ENCODE measurements at regions not wholly inside any gene's neighbourhood (a gene's known extent, or its start where the extent isn't known, plus 50 kb on each side); places are given as distances from the start of the nearest gene placed in this dataset.

DNA sequence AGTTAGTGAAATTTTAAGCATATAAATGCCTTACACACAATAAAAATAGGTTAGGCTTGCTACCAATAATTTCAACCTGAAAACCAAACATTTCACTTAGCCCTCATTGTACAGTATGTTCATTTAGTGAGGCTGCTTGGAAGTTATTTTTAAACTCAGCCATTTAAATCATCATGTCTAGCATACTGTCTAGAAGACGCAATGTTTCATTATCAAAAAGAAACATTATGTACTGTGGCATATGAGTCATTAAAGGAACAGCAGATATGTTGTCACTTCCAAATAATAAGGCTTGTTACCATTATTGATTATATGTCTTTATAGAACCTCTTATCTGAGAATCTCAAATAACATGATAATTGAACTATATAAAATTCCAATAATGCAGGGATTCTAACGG lies 304.7 kb downstream of the RMST start:
- no peaks in the 10 kb centered on the region for H3K36me3 ChIP-seq (ENCODE audit: control insufficient read depth, insufficient read depth, low read length)
- ChIA-PET CTCF (ENCODE audit: low intra/inter-chr PET ratio) (no interaction called here), POLR2A (no interaction called here)
- FAIRE-seq = no peak
- DNase-seq (ENCODE audit: extremely low read depth in 1 of 4, low spot score in 3 of 4) = no peak
- no peak for TF ChIP-seq ZNF780A (CRISPR knock-in tag; IDR thresholded peaks at IDR 0.05)
- no peak for TF ChIP-seq NFXL1 (CRISPR knock-in tag; IDR thresholded peaks at IDR 0.05)
- TF ChIP-seq ZNF785 (CRISPR knock-in tag; IDR thresholded peaks at IDR 0.05) = no peak
- TF ChIP-seq, protein P1, sequence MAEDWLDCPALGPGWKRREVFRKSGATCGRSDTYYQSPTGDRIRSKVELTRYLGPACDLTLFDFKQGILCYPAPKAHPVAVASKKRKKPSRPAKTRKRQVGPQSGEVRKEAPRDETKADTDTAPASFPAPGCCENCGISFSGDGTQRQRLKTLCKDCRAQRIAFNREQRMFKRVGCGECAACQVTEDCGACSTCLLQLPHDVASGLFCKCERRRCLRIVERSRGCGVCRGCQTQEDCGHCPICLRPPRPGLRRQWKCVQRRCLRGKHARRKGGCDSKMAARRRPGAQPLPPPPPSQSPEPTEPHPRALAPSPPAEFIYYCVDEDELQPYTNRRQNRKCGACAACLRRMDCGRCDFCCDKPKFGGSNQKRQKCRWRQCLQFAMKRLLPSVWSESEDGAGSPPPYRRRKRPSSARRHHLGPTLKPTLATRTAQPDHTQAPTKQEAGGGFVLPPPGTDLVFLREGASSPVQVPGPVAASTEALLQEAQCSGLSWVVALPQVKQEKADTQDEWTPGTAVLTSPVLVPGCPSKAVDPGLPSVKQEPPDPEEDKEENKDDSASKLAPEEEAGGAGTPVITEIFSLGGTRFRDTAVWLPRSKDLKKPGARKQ (CRISPR knock-in tag; IDR thresholded peaks at IDR 0.05) = no peak
- TF ChIP-seq NUFIP1 (IDR thresholded peaks at IDR 0.05; ENCODE audit: partially characterized antibody) = no peak
- no peak for TF ChIP-seq ESRRB (CRISPR knock-in tag; IDR thresholded peaks at IDR 0.05; ENCODE audit: borderline replicate concordance)
- H3K9ac ChIP-seq (ENCODE audit: insufficient read depth in 1 of 2, low read depth in 2 of 2, low read length in 2 of 2) = no peak overlapping the region
- no peak overlapping the region for H3K27ac ChIP-seq (ENCODE audit: extremely low read depth, low read depth, low read length)
- H2AFZ ChIP-seq (ENCODE audit: low read depth, low read length) = no peak overlapping the region
- intact Hi-C loops (cut with micrococcal nuclease) = no loop called here
- no peaks in the 10 kb centered on the region for H4K20me1 ChIP-seq (replicated peaks; ENCODE audit: control insufficient read depth, insufficient read depth, low read length)
- no peaks in the 10 kb centered on the region for H3K9me3 ChIP-seq (replicated peaks; ENCODE audit: control insufficient read depth, insufficient read depth, low read depth, low read length)
- no peak overlapping the region for H3K4me3 ChIP-seq
- H3K79me2 ChIP-seq (ENCODE audit: control insufficient read depth, insufficient read depth, low read length) = no peaks in the 10 kb centered on the region
- no peaks in the 10 kb centered on the region for H3K4me1 ChIP-seq (replicated peaks in 1 of 2; ENCODE audit: control insufficient read depth in 2 of 2, insufficient read depth in 2 of 2, low read length in 2 of 2)
- no peaks in the 10 kb centered on the region for H3K27me3 ChIP-seq (ENCODE audit: control insufficient read depth in 2 of 2, insufficient read depth in 2 of 2, low read length in 2 of 2)
- in situ Hi-C loops (cut with MboI) = no loop called here
- no TSS peak for BruUV-seq (replicated peaks)
- no peak overlapping the region for H3K4me2 ChIP-seq (ENCODE audit: insufficient read depth, low read length)
- H3K9me1 ChIP-seq (ENCODE audit: control insufficient read depth, insufficient read depth, low read length) = no peaks in the 10 kb centered on the region
- whole genome bisulfite sequencing (ENCODE audit: insufficient coverage, low coverage, missing lambda C conversion rate) = 0% methylated on average over 2 of the region's 2 CpGs
- no peak for ATAC-seq

Data from K562 (cell line).